Glutamatergic neuron (in vitro differentiated cells): ENCODE measurements at regions not wholly inside any gene's neighbourhood (a gene's known extent, or its start where the extent isn't known, plus 50 kb on each side); places are given as distances from the start of the nearest gene placed in this dataset.

Experiments used
- DNase-seq: peaks from one replicate; pipeline ENCODE4 v3.0.0; 2022
- H3K27ac Mint-ChIP-seq: one replicate; pipeline ENCODE4 v1.8.0; 2020; ENCODE audit warnings: mild to moderate bottlenecking, mixed read lengths, inconsistent platforms; ENCODE audit not compliant: unreplicated experiment
- H3K27me3 Mint-ChIP-seq: one replicate; pipeline ENCODE4 v1.8.0; 2020; ENCODE audit warnings: mild to moderate bottlenecking, moderate library complexity, mixed read lengths, inconsistent platforms; ENCODE audit not compliant: unreplicated experiment
- H3K36me3 Mint-ChIP-seq: one replicate; pipeline ENCODE4 v1.8.0; 2020; ENCODE audit warnings: mild to moderate bottlenecking, mixed read lengths, inconsistent platforms; ENCODE audit not compliant: unreplicated experiment
- H3K4me1 Mint-ChIP-seq: one replicate; pipeline ENCODE4 v1.8.0; 2020; ENCODE audit warnings: mild to moderate bottlenecking, low read depth, mixed read lengths, inconsistent platforms; ENCODE audit not compliant: unreplicated experiment
- H3K4me3 Mint-ChIP-seq: one replicate; pipeline ENCODE4 v1.8.0; 2020; ENCODE audit warnings: mild to moderate bottlenecking, mixed read lengths, inconsistent platforms; ENCODE audit not compliant: unreplicated experiment
- H3K9me3 Mint-ChIP-seq: one replicate; pipeline ENCODE4 v1.8.0; 2020; ENCODE audit warnings: mild to moderate bottlenecking, moderate library complexity, mixed read lengths, inconsistent platforms; ENCODE audit not compliant: unreplicated experiment
- TF ChIP-seq, protein P1 (sequence below): fragments of 200-600 bp; sonication (generic); IDR thresholded peaks from one replicate; pipeline ENCODE4 v1.5.0; 2021; ENCODE audit not compliant: partially characterized antibody, unreplicated experiment

DNA sequence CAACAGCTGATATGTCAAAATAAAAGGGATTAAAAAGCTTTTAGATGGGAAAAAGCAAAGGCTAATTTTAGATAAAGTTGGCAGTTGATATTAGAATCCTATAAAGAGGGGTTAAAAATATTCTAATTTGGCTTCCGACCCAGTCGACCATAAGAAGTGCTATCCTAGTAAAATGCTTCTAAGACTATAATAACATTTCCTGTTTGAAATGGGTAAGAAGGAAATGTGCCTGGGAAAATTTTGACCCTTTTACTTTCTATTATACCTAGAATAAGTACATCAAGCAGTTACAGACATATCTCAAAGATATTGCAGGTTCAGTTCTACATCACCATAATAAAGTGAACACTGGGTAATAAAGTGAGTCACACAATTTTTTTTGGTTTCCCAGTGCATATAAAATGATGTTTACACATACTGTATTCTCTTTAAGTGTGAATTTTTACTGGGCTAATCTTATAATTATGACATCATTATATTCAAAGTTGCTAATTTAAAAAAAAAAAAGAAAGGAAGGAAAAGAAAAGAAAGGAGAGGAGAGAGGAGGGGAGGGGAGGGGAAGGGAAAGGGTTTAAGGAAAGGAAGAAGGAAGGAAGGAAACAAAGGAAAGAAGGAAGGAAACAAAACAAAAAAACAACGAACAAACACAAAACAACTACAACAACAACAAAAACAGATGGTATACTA is 308.2 kb upstream of the NR5A2 start:
- Mint-ChIP-seq H3K9me3 (no peaks in the 10 kb centered on the region), H3K4me1 (no peaks in the 10 kb centered on the region), H3K27ac (no peak overlapping the region), H3K4me3 (no peak overlapping the region), H3K36me3 (no peaks in the 10 kb centered on the region), H3K27me3 (no peaks in the 10 kb centered on the region)
- TF ChIP-seq, protein P1, sequence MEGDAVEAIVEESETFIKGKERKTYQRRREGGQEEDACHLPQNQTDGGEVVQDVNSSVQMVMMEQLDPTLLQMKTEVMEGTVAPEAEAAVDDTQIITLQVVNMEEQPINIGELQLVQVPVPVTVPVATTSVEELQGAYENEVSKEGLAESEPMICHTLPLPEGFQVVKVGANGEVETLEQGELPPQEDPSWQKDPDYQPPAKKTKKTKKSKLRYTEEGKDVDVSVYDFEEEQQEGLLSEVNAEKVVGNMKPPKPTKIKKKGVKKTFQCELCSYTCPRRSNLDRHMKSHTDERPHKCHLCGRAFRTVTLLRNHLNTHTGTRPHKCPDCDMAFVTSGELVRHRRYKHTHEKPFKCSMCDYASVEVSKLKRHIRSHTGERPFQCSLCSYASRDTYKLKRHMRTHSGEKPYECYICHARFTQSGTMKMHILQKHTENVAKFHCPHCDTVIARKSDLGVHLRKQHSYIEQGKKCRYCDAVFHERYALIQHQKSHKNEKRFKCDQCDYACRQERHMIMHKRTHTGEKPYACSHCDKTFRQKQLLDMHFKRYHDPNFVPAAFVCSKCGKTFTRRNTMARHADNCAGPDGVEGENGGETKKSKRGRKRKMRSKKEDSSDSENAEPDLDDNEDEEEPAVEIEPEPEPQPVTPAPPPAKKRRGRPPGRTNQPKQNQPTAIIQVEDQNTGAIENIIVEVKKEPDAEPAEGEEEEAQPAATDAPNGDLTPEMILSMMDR: no peak
- no peak for DNase-seq

- Mint-ChIP-seq H3K27ac (no peak overlapping the region), H3K9me3 (no peaks in the 10 kb centered on the region), H3K4me1 (no peaks in the 10 kb centered on the region), H3K27me3 (no peaks in the 10 kb centered on the region), H3K4me3 (no peak overlapping the region), H3K36me3 (no peaks in the 10 kb centered on the region)
- TF ChIP-seq, protein P1: no peak
- DNase-seq: no peak
Observed at GRCh38 chr1:199720496-199720895, 307.0 kb upstream of the NR5A2 start.

GRCh38 chr1:199721001-199721400 is 306.5 kb upstream of the NR5A2 start:
- Mint-ChIP-seq H3K27ac (no peak overlapping the region), H3K4me3 (no peak overlapping the region), H3K4me1 (no peaks in the 10 kb centered on the region), H3K27me3 (no peaks in the 10 kb centered on the region), H3K9me3 (no peaks in the 10 kb centered on the region), H3K36me3 (no peaks in the 10 kb centered on the region)
- TF ChIP-seq, protein P1: no peak
- no peak for DNase-seq

- TF ChIP-seq, protein P1: no peak
- Mint-ChIP-seq H3K4me3 (no peak overlapping the region), H3K27me3 (no peaks in the 10 kb centered on the region), H3K9me3 (no peaks in the 10 kb centered on the region), H3K36me3 (no peaks in the 10 kb centered on the region), H3K27ac (no peak overlapping the region), H3K4me1 (no peaks in the 10 kb centered on the region)
- no peak for DNase-seq
Observed at GRCh38 chr1:199723250-199723956, 304.1 kb upstream of the NR5A2 start.

DNA sequence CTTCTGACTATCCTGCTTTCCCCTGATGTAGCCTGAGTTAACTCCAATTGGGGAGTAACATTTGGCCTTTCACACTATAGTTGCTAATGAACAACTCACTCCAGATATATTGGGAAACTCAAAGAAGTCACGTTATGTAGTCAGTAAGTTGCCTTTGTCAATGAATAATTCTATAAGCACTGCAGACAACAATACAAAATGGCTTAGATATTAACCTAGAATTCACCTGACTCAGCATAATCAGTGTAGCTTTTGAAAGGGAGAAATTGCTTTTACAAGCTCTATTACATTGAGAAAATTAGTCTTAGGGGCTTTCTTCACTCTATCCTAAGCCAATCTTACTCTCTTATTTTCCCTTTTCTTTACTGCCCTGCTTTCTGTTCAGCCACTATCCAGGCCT is 303.5 kb upstream of the NR5A2 start:
- Mint-ChIP-seq H3K9me3 (no peaks in the 10 kb centered on the region), H3K27ac (no peak overlapping the region), H3K27me3 (no peaks in the 10 kb centered on the region), H3K4me3 (no peak overlapping the region), H3K36me3 (no peaks in the 10 kb centered on the region), H3K4me1 (no peaks in the 10 kb centered on the region)
- no peak for DNase-seq
- TF ChIP-seq, protein P1: no peak
